ENCODE measurements at regions not wholly inside any gene's neighbourhood (a gene's known extent, or its start where the extent isn't known, plus 50 kb on each side); places are given as distances from the start of the nearest gene placed in this dataset.

DNA sequence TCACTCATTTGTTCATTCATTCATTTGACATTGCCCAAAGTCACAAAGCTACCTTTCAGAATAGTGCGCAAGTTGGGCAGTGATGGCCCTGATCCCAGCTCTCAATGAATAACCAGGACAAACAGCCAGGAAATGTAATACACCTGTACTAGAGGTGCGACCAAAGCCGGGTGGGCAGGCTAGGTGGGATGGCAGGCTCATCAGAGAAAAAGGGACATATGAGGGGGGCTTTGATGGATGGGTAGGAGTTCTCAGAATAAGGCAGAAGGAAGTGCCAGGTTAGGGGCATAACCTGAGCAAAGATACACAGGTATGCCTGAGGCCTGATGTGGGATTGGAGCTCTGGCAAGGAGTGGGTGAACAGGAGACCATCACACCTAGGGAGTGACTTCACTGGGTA lies 53.4 kb upstream of the SMAD6 start:
- TF ChIP-seq CTCF (IDR thresholded peaks at IDR 0.05 in 2 of 3, conservative IDR thresholded peaks at IDR 0.05 in 1 of 3; ENCODE audit: insufficient read depth in 2 of 3, low read depth in 1 of 3, low read length in 3 of 3) (no peak), PRPF4 (IDR thresholded peaks at IDR 0.05; ENCODE audit: insufficient read depth, low read depth, low read length, poor library complexity, severe bottlenecking) (no peak), ZBTB17 (CRISPR knock-in tag; IDR thresholded peaks at IDR 0.05) (no peak), NFIX (CRISPR knock-in tag; IDR thresholded peaks at IDR 0.05; ENCODE audit: low read depth) (no peak), EZH2 (IDR thresholded peaks at IDR 0.05; ENCODE audit: borderline replicate concordance, low read depth, low read length) (no peak), FOXO4 (CRISPR knock-in tag; IDR thresholded peaks at IDR 0.05) (no peak), YY1 (IDR thresholded peaks at IDR 0.05; ENCODE audit: borderline replicate concordance in 1 of 3, control insufficient read depth in 1 of 3, extremely low read depth in 1 of 3, insufficient read depth in 3 of 3, insufficient read length in 1 of 3, insufficient replicate concordance in 2 of 3, low read depth in 1 of 3, low read length in 2 of 3) (no peak), ZNF324 (CRISPR knock-in tag; IDR thresholded peaks at IDR 0.05) (no peak)
- TF ChIP-seq, protein P1, sequence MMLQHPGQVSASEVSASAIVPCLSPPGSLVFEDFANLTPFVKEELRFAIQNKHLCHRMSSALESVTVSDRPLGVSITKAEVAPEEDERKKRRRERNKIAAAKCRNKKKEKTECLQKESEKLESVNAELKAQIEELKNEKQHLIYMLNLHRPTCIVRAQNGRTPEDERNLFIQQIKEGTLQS (IDR thresholded peaks at IDR 0.05): no peak
- TF ChIP-seq, protein P1 (CRISPR knock-in tag; conservative IDR thresholded peaks at IDR 0.05): no peak

All from K562 (cell line).